ENCODE measurements at regions not wholly inside any gene's neighbourhood (a gene's known extent, or its start where the extent isn't known, plus 50 kb on each side); places are given as distances from the start of the nearest gene placed in this dataset.

GRCh38 chr15:94177112-94177511, 54.2 kb upstream of the MCTP2 start:
- no peak for DNase-seq (ENCODE audit: low read depth in 2 of 2)

- DNase-seq (ENCODE audit: low read depth in 2 of 2), result no peak
These were observed 55.9 kb upstream of the MCTP2 start for GRCh38 chr15:94175420-94175819.

GRCh38 chr15:94174399-94174802, 57.0 kb upstream of the MCTP2 start:
- DNase-seq (ENCODE audit: low read depth in 2 of 2), result no peak

- DNase-seq (ENCODE audit: low read depth in 2 of 2), result no peak
These were observed 63.1 kb upstream of the MCTP2 start for GRCh38 chr15:94168250-94168649.

GRCh38 chr15:94164971-94165370, 66.4 kb upstream of the MCTP2 start:
- DNase-seq (ENCODE audit: low read depth in 2 of 2), result no peak

GRCh38 chr15:94164202-94164807, 67.1 kb upstream of the MCTP2 start:
- peak in 1 of 2 donors; percentile 57 for DNase-seq (ENCODE audit: low read depth in 2 of 2)

GRCh38 chr15:94162939-94163338, 68.4 kb upstream of the MCTP2 start:
- DNase-seq (ENCODE audit: low read depth in 2 of 2), result no peak

GRCh38 chr15:94154255-94154654, 77.1 kb upstream of the MCTP2 start:
- DNase-seq (ENCODE audit: low read depth in 2 of 2), result no peak

GRCh38 chr15:94145046-94145445, 86.3 kb upstream of the MCTP2 start:
- DNase-seq (ENCODE audit: low read depth in 2 of 2), result no peak

- no peak for DNase-seq (ENCODE audit: low read depth in 2 of 2)
These were observed 89.6 kb upstream of the MCTP2 start for GRCh38 chr15:94141802-94142201.

- DNase-seq (ENCODE audit: low read depth in 2 of 2), result no peak
These were observed 95.7 kb upstream of the MCTP2 start for GRCh38 chr15:94135486-94136147.

- no peak for DNase-seq (ENCODE audit: low read depth in 2 of 2)
These were observed 99.5 kb upstream of the MCTP2 start for GRCh38 chr15:94131875-94132274.

- DNase-seq (ENCODE audit: low read depth in 2 of 2), result no peak
These were observed 100.9 kb upstream of the MCTP2 start for GRCh38 chr15:94130504-94130903.

GRCh38 chr15:94127006-94127405, 104.4 kb upstream of the MCTP2 start:
- DNase-seq (ENCODE audit: low read depth in 2 of 2), result no peak

- DNase-seq (ENCODE audit: low read depth in 2 of 2), result no peak
These were observed 105.7 kb upstream of the MCTP2 start for GRCh38 chr15:94125698-94126097.

GRCh38 chr15:94125156-94125555, 106.2 kb upstream of the MCTP2 start:
- no peak for DNase-seq (ENCODE audit: low read depth in 2 of 2)

GRCh38 chr15:94122516-94122915, 108.8 kb upstream of the MCTP2 start:
- DNase-seq (ENCODE audit: low read depth in 2 of 2), result no peak

- DNase-seq (ENCODE audit: low read depth in 2 of 2), result peak in 1 of 2 donors; percentile 4
These were observed 111.2 kb upstream of the MCTP2 start for GRCh38 chr15:94119923-94120775.

- no peak for DNase-seq (ENCODE audit: low read depth in 2 of 2)
These were observed 112.0 kb upstream of the MCTP2 start for GRCh38 chr15:94119298-94119811.

GRCh38 chr15:94110476-94111130, 120.8 kb upstream of the MCTP2 start:
- DNase-seq (ENCODE audit: low read depth in 2 of 2), result no peak

GRCh38 chr15:94107652-94108051, 123.7 kb upstream of the MCTP2 start:
- no peak for DNase-seq (ENCODE audit: low read depth in 2 of 2)

GRCh38 chr15:94105760-94106159, 125.6 kb upstream of the MCTP2 start:
- no peak for DNase-seq (ENCODE audit: low read depth in 2 of 2)

Measured in stimulated activated CD4-positive, alpha-beta T cell treated with anti-CD3 and anti-CD28 coated beads, Interleukin-15, amount 100 ng/mL, for 48 hours (primary cell).